Activated gamma-delta T cell (primary cell): ENCODE measurements at regions not wholly inside any gene's neighbourhood (a gene's known extent, or its start where the extent isn't known, plus 50 kb on each side); places are given as distances from the start of the nearest gene placed in this dataset.

Experiments used
- DNase-seq: peaks from one replicate; lab custom pipeline; 2025; lab: John Stamatoyannopoulos, UW

- DNase-seq, result no peak
Observed at GRCh38 chr18:53817976-53818950, 406.2 kb downstream of the MBD2 start.

- no peak for DNase-seq
Observed at GRCh38 chr18:53800171-53800570, 424.3 kb downstream of the MBD2 start.

- DNase-seq, result no peak
Observed at GRCh38 chr18:53799134-53799533, 425.3 kb downstream of the MBD2 start.

GRCh38 chr18:53798516-53798915, 426.0 kb downstream of the MBD2 start:
- no peak for DNase-seq

GRCh38 chr18:53797998-53798495, 426.4 kb downstream of the MBD2 start:
- DNase-seq, result no peak

GRCh38 chr18:53796040-53796729, 428.3 kb downstream of the MBD2 start:
- no peak for DNase-seq

- no peak for DNase-seq
Observed at GRCh38 chr18:53795610-53796009, 428.9 kb downstream of the MBD2 start.

- DNase-seq, result no peak
Observed at GRCh38 chr18:53795061-53795460, 429.4 kb downstream of the MBD2 start.

- no peak for DNase-seq
Observed at GRCh38 chr18:53792762-53793161, 431.7 kb downstream of the MBD2 start.

- DNase-seq, result no peak
Observed at GRCh38 chr18:53790786-53791185, 433.7 kb downstream of the MBD2 start.

- DNase-seq, result no peak
Observed at GRCh38 chr18:53789376-53790247, 434.9 kb downstream of the MBD2 start.

GRCh38 chr18:53785811-53786210, 438.7 kb downstream of the MBD2 start:
- no peak for DNase-seq

GRCh38 chr18:53784253-53784652, 440.2 kb downstream of the MBD2 start:
- no peak for DNase-seq

GRCh38 chr18:53780666-53781065, 443.8 kb downstream of the MBD2 start:
- DNase-seq, result no peak

GRCh38 chr18:53772293-53772692, 452.2 kb downstream of the MBD2 start:
- no peak for DNase-seq

GRCh38 chr18:53771664-53772063, 452.8 kb downstream of the MBD2 start:
- DNase-seq, result no peak

- no peak for DNase-seq
Observed at GRCh38 chr18:53765211-53765610, 459.3 kb downstream of the MBD2 start.

- no peak for DNase-seq
Observed at GRCh38 chr18:53764086-53764485, 460.4 kb downstream of the MBD2 start.

- DNase-seq, result no peak
Observed at GRCh38 chr18:53757328-53757727, 467.1 kb downstream of the MBD2 start.

- DNase-seq, result no peak
Observed at GRCh38 chr18:53756610-53756972, 467.9 kb downstream of the MBD2 start.

- DNase-seq, result no peak
Observed at GRCh38 chr18:53755914-53756609, 468.4 kb downstream of the MBD2 start.
